GM18907 (cell line): ENCODE measurements at regions not wholly inside any gene's neighbourhood (a gene's known extent, or its start where the extent isn't known, plus 50 kb on each side); places are given as distances from the start of the nearest gene placed in this dataset.

Source experiments
- ATAC-seq: cut with Tn5 transposase; IDR thresholded peaks from one replicate; pipeline ENCODE4 v1.9.1; 2021; ENCODE audit warnings: mild to moderate bottlenecking, moderate library complexity; ENCODE audit not compliant: unreplicated experiment

DNA sequence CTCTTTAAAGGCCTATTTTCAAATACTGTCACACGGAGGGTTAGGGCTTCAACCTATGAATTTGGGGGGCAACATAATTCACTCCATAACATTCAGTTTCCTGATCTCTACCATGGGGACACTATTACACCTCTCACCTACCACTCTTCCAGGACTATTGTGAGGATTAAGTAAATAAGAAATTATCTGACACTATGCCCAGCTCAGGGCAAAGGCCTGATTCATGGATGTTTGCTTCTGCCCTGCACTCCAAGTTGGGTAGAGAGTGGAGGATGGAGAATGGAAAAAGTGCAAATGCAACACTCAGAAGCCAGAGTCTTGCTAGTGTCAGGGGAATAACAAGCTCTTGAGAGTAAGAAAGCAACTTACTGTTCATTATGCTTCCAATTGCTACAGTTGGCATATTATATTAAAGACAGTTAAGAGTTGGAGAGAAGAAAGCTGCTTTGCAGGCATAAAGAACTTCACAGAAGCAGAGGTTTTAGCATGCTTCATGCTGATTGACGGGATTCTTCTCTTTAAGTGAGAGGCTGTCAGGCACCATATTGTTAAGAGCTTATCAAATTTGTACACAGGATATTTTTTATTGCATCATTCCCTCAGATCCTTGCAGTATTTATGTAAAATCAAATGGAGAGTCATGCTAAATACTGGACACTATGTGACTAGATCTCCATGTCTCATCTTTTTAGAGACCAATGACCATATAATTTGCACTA lies 375.3 kb downstream of the VPS13C start:
- ATAC-seq, result no peak

DNA sequence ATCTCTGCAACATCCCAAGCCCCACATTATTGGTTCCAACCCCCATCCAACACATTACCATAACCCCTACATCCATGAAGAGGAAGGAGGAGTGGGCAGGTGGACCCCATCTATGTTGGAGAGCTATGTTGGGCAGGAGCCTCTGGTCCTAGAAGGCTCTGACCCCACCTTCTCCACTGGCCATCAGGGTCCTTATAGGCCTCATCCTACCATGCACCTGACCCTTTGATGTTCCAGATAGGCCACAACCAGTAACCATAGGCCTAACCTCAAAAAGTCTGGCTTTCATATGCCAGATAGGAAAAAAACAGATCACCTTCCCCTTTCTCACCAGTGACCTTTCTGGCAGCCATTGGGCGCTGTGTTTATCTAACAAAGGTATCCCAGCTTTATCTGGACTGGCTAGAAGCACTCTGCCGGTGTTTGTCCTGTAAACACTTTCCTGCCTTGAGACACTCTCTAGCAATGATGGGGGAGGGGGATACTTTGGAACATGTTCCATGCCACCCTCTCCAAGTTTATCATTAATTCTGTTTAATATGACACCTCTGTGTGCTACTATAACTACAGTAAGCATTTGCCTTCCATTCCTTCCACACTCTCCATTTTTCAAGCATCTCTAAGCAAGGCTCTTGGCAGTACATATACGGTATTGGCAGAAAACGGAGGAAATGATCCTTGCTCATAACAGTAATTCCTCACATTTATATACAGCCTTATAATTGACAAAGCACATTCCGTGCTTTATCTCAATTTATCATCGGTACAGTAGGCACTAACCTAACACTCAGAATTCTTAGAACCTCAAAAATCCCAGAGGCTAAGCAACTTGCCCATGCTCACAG lies 377.1 kb downstream of the VPS13C start:
- no peak for ATAC-seq

DNA sequence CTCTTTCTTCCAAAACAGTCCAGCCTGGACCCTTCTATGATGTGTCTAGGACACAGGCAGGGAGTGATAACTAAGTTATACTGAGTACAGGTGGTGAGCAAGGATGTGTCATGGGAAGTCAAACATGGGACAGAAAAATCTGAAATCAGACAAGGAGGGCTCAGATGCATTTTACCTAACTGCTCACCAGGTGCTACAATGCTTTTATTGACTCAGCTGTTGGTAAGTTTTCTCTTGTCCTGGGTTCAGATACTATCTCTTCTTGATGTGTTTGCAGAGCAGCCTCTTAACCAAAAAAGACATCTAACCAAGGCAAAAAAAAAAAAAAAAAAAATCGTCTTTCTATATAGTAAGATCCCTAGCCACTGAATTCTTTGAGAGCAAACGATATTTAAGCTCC lies 378.6 kb downstream of the VPS13C start:
- ATAC-seq, result no peak

DNA sequence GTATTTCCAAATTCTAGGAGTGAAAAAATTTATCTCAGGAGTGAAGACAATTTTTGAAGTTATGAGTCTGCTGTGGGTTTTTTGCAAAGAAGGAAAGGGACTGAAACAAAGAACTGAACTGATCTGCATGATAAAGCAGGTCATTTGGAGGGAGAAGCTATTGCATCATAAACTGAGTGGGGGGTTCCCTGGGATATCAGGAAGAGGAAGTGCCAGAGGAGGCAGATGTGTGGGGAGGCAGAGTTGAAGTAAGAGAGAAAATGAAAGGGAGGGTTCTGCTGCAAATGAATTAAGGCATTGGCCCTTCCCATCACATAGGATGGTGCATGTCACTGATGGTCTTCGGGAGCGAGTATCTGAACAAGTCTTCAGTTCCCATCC lies 379.2 kb downstream of the VPS13C start:
- ATAC-seq, result no peak

DNA sequence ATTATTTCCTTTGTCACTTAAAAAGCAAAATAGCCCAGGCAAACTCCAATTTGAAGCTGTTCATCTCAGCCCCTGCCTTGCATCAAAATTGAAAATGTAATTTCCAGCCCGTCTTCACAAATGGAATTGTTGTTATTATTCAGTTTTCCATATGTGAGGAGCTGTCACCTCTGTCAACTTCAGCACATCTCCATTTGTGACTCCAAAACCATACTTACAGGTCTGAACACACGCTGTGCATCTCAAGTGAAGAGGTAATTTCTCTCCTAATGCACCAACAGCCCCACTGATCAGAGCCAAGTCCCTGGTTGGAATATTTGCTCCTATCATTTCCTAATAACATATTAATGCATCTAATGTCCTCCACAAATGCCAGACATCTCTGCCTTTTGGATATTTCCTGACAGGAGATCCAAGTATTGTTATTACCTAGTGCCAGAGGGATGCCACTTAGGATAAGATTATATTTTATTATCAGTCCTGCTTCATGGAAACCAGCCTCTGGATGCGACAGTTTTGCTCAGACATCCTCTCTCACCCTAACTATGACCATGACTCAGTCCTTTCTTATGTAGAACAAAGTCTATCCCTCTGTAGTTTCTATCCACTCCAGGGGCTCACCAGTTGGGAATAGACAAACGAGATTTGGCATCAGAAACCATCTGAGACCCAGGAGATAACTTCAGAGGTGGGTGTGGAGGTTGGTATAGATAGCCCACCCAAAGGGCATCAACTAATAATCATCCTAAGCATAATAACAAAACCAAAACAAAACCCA lies 379.8 kb downstream of the VPS13C start:
- no peak for ATAC-seq

DNA sequence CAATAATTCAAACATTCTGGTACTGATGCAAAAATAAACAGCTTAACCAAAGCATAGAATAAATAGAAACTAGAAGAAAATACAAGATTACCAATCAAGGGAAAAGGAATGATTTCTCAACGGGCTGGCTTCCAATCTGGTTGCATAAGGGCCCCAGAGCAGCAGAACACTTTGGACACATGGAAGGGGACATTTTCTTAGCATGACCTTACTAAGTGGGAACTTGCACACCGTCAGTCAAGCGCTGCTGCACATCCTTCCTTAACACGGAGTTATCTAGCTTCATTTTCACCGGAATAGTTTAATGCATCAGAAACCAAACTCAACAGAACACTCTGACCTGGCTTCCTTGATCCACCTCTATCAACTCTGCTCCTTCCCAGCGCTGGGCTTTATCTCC lies 388.5 kb downstream of the VPS13C start:
- no peak for ATAC-seq

DNA sequence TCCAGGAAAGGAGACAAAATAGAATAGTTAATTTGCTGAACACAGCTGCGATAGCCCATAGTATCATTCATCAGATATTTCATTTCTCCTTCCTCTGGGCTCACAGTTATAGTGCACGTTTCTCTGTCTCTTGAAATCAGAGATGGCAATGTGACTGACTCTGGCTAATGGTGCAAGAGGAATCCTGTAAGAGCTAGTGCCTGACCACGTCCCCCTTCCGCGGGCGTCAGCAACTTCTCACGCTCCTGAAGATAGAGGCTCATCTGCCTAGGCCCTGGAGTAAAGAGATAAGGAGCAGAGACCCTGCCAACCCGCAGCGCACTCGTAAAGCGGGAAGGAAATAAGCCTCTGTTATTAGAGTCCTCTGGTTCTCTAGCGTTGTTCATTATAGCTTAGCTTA lies 391.8 kb downstream of the VPS13C start:
- no peak for ATAC-seq

DNA sequence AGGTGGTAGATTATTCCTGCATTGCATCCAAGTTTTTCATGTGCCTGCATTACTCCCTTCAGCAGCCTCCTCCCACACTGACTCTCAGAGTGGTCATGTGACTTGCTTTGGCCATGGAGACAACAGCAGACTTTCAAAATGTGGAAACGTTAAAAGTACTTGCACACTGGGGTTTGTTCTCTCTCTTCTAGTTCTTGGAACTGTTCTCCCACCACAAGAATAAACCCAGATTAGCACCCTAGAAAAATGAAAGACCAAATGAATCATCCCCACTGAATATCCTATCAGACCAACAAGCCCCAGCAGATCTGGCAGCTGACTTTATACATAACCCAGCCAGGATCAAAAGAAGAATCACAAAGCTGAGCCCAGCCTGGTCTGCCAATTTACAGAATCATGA lies 398.5 kb downstream of the VPS13C start:
- no peak for ATAC-seq

DNA sequence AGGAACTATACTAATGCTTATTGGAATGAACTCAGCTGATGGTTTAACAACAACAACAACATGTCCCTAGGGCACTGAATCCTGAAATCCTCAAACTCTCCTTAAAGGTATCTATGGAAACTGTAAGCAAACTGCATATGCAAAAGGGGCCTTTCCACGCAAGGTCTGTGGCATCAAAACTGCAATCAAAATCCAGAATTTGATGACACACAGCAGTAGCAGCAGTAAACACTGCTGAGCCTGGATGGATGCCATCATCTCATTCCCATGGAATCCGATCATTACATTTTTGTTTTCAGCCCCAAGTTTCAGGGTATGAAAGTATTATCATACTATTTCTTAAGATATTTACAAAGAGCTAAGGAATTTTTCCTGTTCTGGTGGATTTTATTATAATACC lies 399.7 kb downstream of the VPS13C start:
- ATAC-seq, result no peak

DNA sequence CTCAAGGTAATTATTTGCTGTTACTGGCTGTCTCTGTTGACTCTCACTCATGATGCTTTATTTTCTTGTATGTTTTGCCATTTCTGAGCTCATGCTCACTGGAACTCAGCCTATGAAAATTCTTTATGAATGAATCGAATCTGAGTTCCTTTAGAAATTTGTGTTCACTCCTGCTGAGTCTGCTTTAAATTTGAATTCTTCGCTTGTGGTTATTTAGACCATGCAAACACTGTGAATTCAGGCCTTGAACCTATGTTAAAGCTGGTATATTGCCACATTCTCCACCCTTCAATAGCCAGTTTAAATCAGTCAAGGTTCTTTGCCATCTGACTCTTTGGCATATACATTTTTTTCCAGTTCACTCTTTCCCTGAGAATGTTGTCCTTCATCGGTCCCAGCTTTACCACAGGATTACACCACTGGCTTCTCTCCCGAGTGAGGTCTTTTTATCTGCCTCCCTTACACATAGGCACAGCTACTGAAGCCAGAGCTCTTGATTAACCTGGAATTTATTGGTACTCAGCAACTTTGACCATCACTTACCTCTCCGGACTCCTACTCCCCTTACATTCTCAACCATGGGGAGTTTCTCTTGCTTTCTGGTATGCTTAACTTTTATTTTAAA lies 400.6 kb downstream of the VPS13C start:
- no peak for ATAC-seq

DNA sequence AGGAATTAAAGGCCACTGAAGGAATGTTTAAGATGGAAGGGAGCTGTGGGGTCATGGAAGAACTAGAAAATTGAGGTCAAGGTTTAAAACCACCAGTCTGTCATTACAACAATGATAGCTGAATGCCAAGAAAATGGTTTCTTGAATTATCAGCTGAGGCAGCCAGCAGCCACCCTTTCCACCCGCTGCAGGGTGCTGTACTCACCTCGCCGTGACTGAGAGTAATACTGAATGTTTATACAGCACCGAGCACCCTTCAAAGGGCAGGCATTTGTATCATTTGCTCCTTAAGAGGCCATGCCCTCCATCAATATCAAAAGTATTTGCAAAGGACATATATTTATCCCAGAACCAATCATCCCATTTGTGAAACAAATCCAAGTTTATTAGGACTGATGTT lies 402.8 kb downstream of the VPS13C start:
- ATAC-seq, result no peak

DNA sequence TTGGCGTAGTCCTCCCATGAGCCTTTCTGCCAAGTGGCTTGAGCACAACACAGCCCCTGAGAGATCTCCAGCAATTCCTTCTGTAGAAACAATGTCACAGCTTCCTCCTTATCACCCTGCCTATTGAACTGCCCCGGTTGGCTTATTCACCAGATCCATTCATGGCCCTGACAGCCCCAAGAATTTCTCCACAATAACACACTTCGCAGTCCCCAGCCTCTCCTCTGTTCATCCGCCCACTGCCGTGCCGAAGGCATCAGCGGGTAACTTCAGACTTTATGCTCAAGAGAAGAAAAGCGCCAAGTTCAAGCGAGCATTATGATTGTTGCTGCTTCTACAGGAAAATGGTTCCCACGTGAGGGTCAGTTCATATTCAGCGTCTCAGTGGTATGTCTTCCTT lies 403.9 kb downstream of the VPS13C start:
- no peak for ATAC-seq

DNA sequence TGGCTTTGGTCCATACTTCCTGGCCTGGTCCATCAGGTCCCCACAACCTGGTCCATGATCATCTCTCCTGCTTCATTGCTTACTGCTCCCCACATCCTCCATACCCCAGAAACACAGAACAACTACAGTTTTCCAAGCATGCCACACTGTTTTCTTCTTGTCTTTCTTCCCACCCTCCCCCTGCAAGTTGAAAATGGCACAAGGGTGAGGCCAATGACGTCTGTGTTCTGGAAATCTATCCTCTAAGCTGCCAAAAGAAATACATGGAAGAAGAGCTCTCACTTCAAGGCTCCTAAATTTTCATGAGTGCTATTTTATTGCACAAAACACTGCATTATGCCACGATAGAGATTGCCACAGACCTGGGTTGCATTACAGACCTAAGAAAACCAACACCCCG lies 404.4 kb downstream of the VPS13C start:
- ATAC-seq, result no peak

DNA sequence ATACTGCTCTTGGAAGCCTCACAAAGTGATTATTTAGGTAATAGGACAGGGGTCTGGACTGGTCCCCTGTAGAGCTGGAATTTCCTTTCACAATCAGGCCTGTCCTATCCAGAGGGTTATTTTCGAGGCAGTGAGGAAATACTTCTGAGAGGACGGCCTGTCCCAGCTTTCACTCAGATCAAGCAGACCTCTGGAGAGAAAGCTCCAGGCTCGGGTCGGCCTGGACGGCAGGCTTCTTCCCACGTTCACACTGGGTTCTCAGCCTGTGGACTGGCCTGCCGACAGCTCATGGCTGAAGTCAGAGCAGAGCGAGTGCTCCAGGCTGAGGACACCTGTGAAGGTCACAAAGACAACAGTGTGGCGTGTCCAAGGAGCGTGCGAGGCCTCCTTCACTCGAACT lies 405.3 kb downstream of the VPS13C start:
- no peak for ATAC-seq

DNA sequence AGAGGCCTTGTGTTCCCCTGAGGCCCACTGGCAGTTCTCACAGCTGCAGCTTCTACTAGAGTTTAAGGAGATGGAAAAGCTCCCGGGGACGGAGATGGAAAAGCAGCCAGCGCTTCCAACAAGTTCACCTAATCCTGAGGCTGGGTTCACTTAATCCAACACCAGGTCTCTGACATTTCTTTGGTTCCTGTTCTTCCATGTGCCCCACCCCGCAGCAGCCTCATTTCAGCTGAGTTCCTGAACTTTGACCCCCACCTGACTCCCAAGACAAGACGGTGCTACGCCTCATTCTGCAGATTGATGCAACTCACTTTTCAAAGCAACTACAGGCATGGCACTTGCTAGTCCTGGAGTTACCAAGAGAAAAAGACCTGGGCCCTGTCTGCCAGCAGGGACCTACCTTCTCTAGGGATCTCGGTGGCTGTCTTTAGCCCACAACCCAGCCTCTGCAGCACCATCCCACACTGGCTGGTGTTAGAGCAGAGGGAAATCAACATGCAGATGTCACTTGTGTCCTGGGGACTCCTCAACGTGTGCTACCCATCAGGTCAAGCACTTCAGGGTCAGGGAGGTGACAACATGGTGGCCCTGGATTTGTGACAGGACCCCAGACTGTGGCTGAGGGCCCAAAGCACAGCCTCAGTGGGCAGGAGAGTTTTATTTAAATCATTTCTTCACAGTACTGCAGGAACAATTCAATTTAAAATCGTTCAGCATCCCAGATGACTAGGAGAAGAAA lies 406.1 kb downstream of the VPS13C start:
- ATAC-seq, result no peak

DNA sequence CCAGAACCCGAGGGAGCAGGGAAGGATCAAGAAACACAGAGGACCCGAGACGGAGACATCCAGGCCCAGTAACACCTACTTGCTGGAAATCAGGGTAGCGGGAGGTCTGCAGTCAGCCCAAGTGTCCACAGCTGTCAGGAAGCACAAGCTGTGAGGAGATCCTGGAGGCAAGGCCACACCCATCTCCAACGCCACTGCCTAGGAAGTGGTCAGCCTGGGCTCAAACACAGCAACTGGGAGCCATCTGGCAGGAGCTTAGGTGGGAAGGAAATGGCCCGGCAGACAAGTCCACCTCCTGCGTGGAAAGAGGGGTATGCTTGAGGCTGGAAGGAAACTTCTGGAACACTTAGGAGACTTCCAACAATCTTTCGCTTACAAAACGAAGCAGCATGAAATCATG lies 407.1 kb downstream of the VPS13C start:
- no peak for ATAC-seq

DNA sequence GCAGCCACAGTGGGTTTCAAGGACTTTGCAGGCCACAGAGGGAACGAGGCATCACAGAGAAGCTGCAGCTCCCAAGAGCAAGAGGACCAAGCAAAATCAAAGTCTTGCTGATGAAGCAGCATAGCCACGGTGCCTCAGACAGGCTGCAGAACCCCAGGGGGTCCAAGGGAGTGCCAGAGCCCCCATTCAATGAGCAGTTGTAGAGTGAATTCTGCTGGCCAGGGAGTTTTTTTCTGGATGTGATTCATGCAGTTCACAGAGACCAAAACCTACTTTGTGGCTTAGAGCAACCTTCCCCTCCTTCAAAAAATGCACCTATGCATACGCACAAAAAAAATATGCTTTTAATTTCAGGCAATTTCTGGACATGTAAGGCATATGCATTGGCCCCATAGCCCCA lies 409.0 kb downstream of the VPS13C start:
- no peak for ATAC-seq

DNA sequence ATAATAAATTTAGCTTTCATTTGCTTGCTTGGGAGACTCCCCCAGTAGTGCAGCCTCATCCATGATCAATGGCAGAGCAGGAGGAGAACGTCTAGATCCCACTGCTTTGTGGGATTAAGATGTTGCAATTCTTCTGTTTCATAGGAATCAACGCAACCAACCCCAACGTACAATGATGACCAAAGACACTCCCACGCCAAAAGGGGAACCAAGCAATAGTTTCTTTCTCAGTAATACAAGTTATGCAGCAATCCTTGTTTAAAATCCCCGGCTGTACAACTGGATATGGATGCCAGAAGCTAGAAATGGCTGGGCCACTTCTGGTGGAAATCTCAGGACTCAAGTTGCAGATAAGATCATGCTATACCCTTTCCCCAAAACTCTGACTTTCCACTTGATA lies 411.2 kb downstream of the VPS13C start:
- no peak for ATAC-seq

DNA sequence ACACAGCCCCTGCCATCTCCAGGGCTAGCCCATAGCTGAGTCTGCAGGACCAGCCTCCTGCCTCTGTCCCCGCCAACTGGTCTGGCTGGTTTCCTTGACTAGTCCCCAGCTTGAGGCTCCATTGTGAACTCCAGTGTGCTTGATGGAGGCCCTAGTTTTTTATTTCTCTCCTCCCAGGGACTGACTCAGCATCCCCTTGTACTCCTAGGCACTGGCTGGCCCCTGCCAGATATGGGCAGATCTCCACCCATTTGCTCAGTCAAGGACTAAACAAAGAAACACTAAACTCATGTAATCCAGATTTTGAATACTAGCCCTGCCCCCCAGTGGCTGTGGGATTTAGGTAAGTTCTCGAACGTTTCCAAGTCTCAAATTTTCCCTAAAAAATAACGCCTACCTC lies 415.4 kb upstream of the RORA start:
- ATAC-seq, result no peak

DNA sequence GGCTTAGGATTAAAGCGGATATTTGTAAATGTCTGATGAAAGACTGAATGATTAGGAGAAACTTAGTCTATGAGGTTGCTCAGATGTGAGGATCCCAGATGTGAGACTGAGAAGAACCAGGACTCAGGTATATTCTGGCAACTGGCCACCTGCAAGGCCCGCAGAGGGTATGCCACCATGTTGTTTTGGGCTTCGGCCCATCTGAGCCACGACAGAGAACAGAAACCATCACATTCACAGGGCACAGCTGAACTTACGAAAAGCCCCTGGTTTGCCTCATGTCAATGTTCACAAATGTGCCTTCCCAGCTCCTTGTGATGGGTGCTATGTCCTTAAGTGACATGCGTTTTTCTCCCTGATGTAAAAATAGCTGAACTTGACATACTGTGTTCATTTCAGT lies 412.5 kb upstream of the RORA start:
- no peak for ATAC-seq

DNA sequence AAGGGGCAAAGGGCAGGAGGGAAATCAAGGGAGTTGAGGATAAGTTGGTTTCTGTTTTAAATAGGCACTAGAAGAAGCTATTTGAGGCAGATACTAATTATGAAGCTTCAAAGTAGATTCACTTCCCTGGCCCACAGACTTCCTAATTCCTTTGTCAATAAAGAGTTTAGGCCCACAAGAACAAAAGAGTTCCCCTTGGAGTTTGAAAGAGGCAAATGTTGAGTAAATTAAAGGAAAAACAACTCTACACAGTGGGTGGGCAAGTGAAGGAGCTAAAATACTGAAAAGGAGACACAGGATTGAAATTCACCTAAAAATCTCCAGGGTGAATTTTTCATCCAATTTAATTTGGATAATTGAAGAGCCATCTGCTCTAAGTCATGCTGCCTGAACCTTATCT lies 411.7 kb upstream of the RORA start:
- no peak for ATAC-seq
